ENCODE measurements at regions not wholly inside any gene's neighbourhood (a gene's known extent, or its start where the extent isn't known, plus 50 kb on each side); places are given as distances from the start of the nearest gene placed in this dataset.
A peak's percentile ranks its signal among the peaks of the same experiment; 100 is the strongest.
"Not testable (repeated sequence)": the region's sequence is repeated elsewhere in the genome, so short reads cannot be mapped to it uniquely, and the experiment has no call there.

- DNase-seq (ENCODE audit: low read depth, low spot score), result no peak
- H3K9ac ChIP-seq (ENCODE audit: insufficient read length, low read depth), result no peak overlapping the region
- no peak overlapping the region for H3K4me3 ChIP-seq (ENCODE audit: insufficient read length, low read depth)
- H3K4me1 ChIP-seq (ENCODE audit: insufficient read depth, insufficient read length), result peaks cover 15% of the 10 kb centered on the region
- no peaks in the 10 kb centered on the region for H3K36me3 ChIP-seq (ENCODE audit: insufficient read depth, insufficient read length, low read length)
- peaks cover 8% of the 10 kb centered on the region; the same call in 1 of the 2 replicates for H3K9me3 ChIP-seq (ENCODE audit: insufficient read depth, low read length)
- no peaks in the 10 kb centered on the region for H3K27me3 ChIP-seq (ENCODE audit: insufficient read depth, insufficient read length)
- no peak for TF ChIP-seq YY1 (IDR thresholded peaks at IDR 0.05; ENCODE audit: insufficient read depth, insufficient read length)
- TF ChIP-seq ZNF274 (IDR thresholded peaks at IDR 0.05; ENCODE audit: low read depth, low read length), result no peak
- TF ChIP-seq SUZ12 (IDR thresholded peaks at IDR 0.05; ENCODE audit: extremely low read depth, insufficient read depth, insufficient read length), result no peak
Measured at GRCh38 chr15:70517194-70517590, 246.2 kb downstream of the UACA start.

GRCh38 chr15:70516408-70517193 is 246.8 kb downstream of the UACA start:
- Histone ChIP-seq H3K4me1 (ENCODE audit: insufficient read depth, insufficient read length) (peaks cover 15% of the 10 kb centered on the region), H3K36me3 (ENCODE audit: insufficient read depth, insufficient read length, low read length) (no peaks in the 10 kb centered on the region), H3K9ac (ENCODE audit: insufficient read length, low read depth) (no peak overlapping the region), H3K27me3 (ENCODE audit: insufficient read depth, insufficient read length) (no peaks in the 10 kb centered on the region), H3K4me3 (ENCODE audit: insufficient read length, low read depth) (no peak overlapping the region), H3K9me3 (ENCODE audit: insufficient read depth, low read length) (peaks cover 9% of the 10 kb centered on the region; the same call in 1 of the 2 replicates)
- DNase-seq (ENCODE audit: low read depth, low spot score), result no peak
- TF ChIP-seq YY1 (IDR thresholded peaks at IDR 0.05; ENCODE audit: insufficient read depth, insufficient read length), result no peak
- no peak for TF ChIP-seq SUZ12 (IDR thresholded peaks at IDR 0.05; ENCODE audit: extremely low read depth, insufficient read depth, insufficient read length)
- no peak for TF ChIP-seq ZNF274 (IDR thresholded peaks at IDR 0.05; ENCODE audit: low read depth, low read length)

GRCh38 chr15:70514251-70514650 is 249.1 kb downstream of the UACA start:
- Histone ChIP-seq H3K9me3 (ENCODE audit: insufficient read depth, low read length) (peaks cover 25% of the 10 kb centered on the region), H3K27me3 (ENCODE audit: insufficient read depth, insufficient read length) (no peaks in the 10 kb centered on the region), H3K4me3 (ENCODE audit: insufficient read length, low read depth) (no peak overlapping the region), H3K4me1 (ENCODE audit: insufficient read depth, insufficient read length) (peaks cover 15% of the 10 kb centered on the region), H3K36me3 (ENCODE audit: insufficient read depth, insufficient read length, low read length) (no peaks in the 10 kb centered on the region), H3K9ac (ENCODE audit: insufficient read length, low read depth) (no peak overlapping the region)
- DNase-seq (ENCODE audit: low read depth, low spot score), result no peak
- TF ChIP-seq SUZ12 (IDR thresholded peaks at IDR 0.05; ENCODE audit: extremely low read depth, insufficient read depth, insufficient read length) (no peak), YY1 (IDR thresholded peaks at IDR 0.05; ENCODE audit: insufficient read depth, insufficient read length) (no peak), ZNF274 (IDR thresholded peaks at IDR 0.05; ENCODE audit: low read depth, low read length) (no peak)

- DNase-seq (ENCODE audit: low read depth, low spot score), result no peak
- Histone ChIP-seq H3K9ac (ENCODE audit: insufficient read length, low read depth) (no peak overlapping the region), H3K27me3 (ENCODE audit: insufficient read depth, insufficient read length) (no peaks in the 10 kb centered on the region), H3K36me3 (ENCODE audit: insufficient read depth, insufficient read length, low read length) (no peaks in the 10 kb centered on the region), H3K9me3 (ENCODE audit: insufficient read depth, low read length) (peaks cover 25% of the 10 kb centered on the region), H3K4me1 (ENCODE audit: insufficient read depth, insufficient read length) (peaks cover 15% of the 10 kb centered on the region), H3K4me3 (ENCODE audit: insufficient read length, low read depth) (no peak overlapping the region)
- no peak for TF ChIP-seq ZNF274 (IDR thresholded peaks at IDR 0.05; ENCODE audit: low read depth, low read length)
- TF ChIP-seq SUZ12 (IDR thresholded peaks at IDR 0.05; ENCODE audit: extremely low read depth, insufficient read depth, insufficient read length), result no peak
- TF ChIP-seq YY1 (IDR thresholded peaks at IDR 0.05; ENCODE audit: insufficient read depth, insufficient read length), result no peak
Measured at GRCh38 chr15:70513819-70514218, 249.5 kb downstream of the UACA start.

- Histone ChIP-seq H3K9ac (ENCODE audit: insufficient read length, low read depth) (no peak overlapping the region), H3K4me3 (ENCODE audit: insufficient read length, low read depth) (no peak overlapping the region), H3K27me3 (ENCODE audit: insufficient read depth, insufficient read length) (no peaks in the 10 kb centered on the region), H3K36me3 (ENCODE audit: insufficient read depth, insufficient read length, low read length) (no peaks in the 10 kb centered on the region), H3K9me3 (ENCODE audit: insufficient read depth, low read length) (peaks cover 25% of the 10 kb centered on the region), H3K4me1 (ENCODE audit: insufficient read depth, insufficient read length) (peaks cover 14% of the 10 kb centered on the region)
- DNase-seq (ENCODE audit: low read depth, low spot score), result peak; percentile 74
- TF ChIP-seq ZNF274 (IDR thresholded peaks at IDR 0.05; ENCODE audit: low read depth, low read length), result no peak
- no peak for TF ChIP-seq SUZ12 (IDR thresholded peaks at IDR 0.05; ENCODE audit: extremely low read depth, insufficient read depth, insufficient read length)
- TF ChIP-seq YY1 (IDR thresholded peaks at IDR 0.05; ENCODE audit: insufficient read depth, insufficient read length), result no peak
Measured at GRCh38 chr15:70512772-70513362, 250.5 kb downstream of the UACA start.

- not testable (repeated sequence) for H3K27me3 ChIP-seq (ENCODE audit: insufficient read depth, insufficient read length); H3K4me3 ChIP-seq (ENCODE audit: insufficient read length, low read depth); H3K9ac ChIP-seq (ENCODE audit: insufficient read length, low read depth); DNase-seq (ENCODE audit: low read depth, low spot score); H3K36me3 ChIP-seq (ENCODE audit: insufficient read depth, insufficient read length, low read length)
- Histone ChIP-seq H3K4me1 (ENCODE audit: insufficient read depth, insufficient read length) (peaks cover 11% of the 10 kb centered on the region), H3K9me3 (ENCODE audit: insufficient read depth, low read length) (peaks cover 25% of the 10 kb centered on the region)
Measured at GRCh38 chr15:70511972-70512587, 251.3 kb downstream of the UACA start.

- no peak overlapping the region for H3K4me3 ChIP-seq (ENCODE audit: insufficient read length, low read depth)
- no peak overlapping the region for H3K9ac ChIP-seq (ENCODE audit: insufficient read length, low read depth)
- DNase-seq (ENCODE audit: low read depth, low spot score), result no peak
- H3K4me1 ChIP-seq (ENCODE audit: insufficient read depth, insufficient read length), result peaks cover 4% of the 10 kb centered on the region
- peaks cover 25% of the 10 kb centered on the region for H3K9me3 ChIP-seq (ENCODE audit: insufficient read depth, low read length)
- TF ChIP-seq SUZ12 (IDR thresholded peaks at IDR 0.05; ENCODE audit: extremely low read depth, insufficient read depth, insufficient read length) (no peak), ZNF274 (IDR thresholded peaks at IDR 0.05; ENCODE audit: low read depth, low read length) (no peak), YY1 (IDR thresholded peaks at IDR 0.05; ENCODE audit: insufficient read depth, insufficient read length) (no peak)
- no peaks in the 10 kb centered on the region for H3K36me3 ChIP-seq (ENCODE audit: insufficient read depth, insufficient read length, low read length)
- no peaks in the 10 kb centered on the region for H3K27me3 ChIP-seq (ENCODE audit: insufficient read depth, insufficient read length)
Measured at GRCh38 chr15:70510433-70510832, 252.9 kb downstream of the UACA start.

All from NT2/D1 (cell line).